GM21825 (cell line): ENCODE measurements at regions not wholly inside any gene's neighbourhood (a gene's known extent, or its start where the extent isn't known, plus 50 kb on each side); places are given as distances from the start of the nearest gene placed in this dataset.
"Not testable (repeated sequence)": the region's sequence is repeated elsewhere in the genome, so short reads cannot be mapped to it uniquely, and the experiment has no call there.

Source experiments
- ATAC-seq: cut with Tn5 transposase; IDR thresholded peaks from one replicate; pipeline ENCODE4 v1.9.1; 2021; ENCODE audit warnings: mild to moderate bottlenecking, moderate library complexity; ENCODE audit not compliant: unreplicated experiment

DNA sequence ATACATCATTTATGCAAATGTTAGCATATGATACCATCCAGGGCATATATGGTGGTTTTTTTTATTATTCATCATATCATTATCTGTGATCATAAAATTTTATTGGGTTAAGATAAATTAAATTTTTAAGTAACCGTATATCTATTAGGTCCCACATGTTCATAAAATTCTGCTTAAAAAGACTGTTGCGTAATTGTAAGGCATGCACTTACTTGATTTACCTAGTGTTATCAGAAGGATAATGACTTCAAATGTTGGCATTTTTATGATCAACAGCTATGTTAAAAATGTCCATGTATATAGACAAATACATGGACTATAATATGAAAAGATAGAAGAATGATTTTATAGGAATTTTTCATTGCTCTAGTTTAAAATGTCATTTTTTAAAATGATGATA lies 1625.5 kb upstream of the CELF4 start:
- ATAC-seq: no peak

DNA sequence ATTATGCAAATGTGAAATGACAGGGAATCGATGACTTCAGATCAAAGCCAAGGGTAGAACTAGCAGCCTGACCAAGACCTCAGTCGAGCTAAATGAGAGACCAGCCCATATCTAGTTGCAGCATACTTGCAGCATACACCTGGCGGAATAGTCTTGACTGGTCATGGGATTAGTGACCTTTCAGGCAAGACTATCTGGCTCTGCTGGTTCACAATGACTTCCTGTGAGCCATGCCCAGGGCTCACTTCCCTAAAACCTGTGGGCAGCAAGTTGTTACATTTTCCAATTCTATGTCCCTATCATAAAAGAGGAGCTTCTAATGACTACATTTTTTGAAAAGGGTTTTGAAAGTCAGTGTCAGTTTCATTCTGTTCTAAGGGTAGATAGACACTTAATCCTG lies 1624.9 kb upstream of the CELF4 start:
- no peak for ATAC-seq

DNA sequence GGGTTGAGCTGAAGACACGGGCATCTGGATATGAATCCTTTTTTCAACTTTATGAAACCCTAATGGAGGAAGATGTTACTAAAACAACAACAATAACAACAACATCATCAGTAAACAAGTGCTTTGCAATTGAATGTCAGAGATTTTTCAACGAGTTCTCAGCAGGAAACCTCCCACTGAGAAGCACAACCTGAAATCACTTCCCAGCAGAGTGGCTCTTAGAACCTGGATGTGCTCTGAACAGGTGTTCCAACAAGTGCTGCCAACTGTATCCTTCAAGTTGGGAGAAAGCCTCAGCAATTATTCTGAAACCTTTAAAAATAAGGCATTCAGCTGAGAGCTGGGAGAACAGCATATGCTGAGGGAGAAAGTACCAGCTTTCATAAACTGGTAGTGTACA lies 1622.7 kb upstream of the CELF4 start:
- no peak for ATAC-seq

DNA sequence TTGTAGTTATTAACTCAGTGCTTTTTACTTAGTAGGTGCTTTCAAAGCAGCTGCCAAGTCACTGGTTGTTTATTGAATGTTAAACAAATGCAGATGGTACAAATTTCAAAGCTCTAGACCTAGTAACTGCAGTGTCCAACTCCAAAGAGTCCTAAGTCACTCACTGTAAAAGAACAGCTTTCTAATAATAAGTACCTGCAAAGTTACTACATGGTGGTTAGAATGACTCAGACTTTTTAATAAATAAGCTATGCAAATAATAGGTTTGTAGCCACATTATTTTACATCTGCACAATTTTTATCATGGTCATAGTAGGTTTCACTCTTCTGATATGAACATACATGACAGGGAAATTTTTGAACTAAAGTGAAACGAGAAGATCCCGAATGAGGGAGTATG lies 1620.4 kb upstream of the CELF4 start:
- ATAC-seq: no peak

DNA sequence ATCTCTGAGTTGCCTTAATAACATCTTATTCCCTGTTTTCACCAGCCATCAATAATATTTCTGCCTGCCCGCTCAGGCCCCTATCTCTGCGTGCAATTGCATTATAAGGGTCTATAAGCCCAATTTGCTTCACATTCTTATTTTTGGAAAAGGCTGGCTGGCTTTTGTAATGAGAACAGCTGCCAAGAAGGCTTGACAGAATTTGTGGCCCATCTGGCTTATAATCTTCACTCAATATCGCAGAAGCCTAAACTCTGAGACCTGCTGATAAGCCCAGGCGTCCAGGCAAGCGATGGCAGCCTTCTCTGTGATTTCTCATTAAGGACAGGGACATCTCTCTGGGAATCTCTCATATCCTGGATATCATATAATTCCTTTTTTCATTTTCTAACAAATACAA lies 1618.6 kb upstream of the CELF4 start:
- no peak for ATAC-seq

DNA sequence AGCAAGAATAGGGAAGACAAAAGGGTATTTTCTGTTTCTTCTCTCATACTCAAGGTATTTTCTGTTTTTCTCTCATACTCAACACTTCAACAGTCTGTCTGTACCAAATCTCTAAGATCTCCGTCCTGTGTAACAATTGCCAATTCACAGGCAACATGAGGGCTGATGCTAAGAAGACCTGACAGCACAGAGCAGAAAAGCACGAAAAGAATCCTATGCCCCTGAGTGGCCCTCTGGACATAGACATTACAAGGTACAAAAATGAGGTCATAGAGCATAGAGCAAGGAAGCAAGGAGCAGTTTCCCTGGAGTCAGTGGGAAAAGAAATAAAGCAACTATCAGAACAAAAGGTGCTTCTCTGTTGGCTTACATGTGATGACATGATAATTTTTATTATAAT lies 1612.6 kb upstream of the CELF4 start:
- ATAC-seq: no peak

DNA sequence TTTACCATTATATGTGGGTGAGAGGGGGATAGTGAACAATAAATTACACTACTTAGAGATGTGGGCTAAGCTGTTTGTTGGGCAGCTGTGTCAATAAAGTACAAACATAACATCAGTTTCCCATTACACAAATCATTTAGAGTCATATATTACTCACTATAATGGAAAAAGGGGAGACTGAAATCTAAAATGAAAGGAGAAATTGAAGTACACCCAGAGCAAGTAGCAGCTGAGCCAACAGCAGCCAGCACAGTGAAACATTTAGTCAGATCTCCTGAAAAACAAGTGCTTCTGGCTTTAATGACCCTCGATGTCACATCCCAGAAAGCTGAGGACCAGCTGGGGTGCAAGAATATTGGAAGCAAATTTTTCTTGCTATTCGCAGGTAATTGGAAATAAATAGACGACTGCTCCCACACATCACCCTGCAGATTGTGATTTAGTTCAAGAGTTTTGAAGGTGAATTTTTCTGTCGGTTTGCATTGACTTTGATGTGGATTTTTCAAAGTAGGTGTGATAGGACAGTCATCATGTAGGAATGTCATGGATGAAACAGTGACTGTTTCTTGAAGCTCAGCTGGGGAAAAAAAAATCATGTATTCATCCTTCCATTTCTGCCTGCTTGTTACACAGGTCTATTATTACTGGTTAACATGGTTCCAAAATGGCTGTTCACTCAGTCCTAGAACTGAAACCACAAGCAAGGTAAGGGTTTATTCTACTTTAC lies 1607.3 kb upstream of the CELF4 start:
- no peak for ATAC-seq

DNA sequence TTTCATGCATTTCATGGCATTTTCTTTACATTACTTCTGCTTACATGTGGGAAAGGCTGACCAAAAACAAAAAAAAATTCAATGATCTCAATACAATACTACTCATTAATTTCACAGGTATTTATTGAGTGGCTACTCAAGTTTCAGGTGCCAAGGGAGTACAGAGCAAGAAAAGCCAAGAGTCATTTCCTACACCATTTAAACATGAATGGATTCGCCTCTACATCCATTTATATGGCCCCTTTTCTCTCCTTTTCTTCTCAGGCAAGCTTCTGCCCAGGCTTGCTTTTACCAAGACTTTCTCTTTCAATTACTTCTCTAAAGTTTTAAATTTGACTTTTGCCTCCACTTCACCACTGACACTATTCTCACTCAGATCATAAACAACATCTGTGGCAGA lies 1603.1 kb upstream of the CELF4 start:
- no peak for ATAC-seq

DNA sequence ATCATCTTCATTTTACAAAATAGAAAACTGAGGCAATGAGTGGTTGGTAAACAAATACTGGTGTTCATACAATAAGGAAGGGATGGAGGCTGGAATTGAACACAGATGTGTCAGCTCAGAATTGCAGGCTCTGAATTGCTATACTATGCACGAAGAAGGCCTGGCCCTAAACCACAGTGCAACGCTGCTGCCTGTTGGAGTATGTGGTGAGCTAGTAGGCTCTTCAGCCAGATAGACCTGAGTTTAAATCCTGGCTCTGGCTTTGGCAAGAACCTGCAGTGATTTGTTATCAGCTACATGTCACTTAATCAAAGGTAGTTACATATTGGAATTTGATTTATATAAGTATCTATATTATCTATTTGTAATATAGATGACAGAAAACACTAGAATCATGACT lies 1602.4 kb upstream of the CELF4 start:
- ATAC-seq: no peak

DNA sequence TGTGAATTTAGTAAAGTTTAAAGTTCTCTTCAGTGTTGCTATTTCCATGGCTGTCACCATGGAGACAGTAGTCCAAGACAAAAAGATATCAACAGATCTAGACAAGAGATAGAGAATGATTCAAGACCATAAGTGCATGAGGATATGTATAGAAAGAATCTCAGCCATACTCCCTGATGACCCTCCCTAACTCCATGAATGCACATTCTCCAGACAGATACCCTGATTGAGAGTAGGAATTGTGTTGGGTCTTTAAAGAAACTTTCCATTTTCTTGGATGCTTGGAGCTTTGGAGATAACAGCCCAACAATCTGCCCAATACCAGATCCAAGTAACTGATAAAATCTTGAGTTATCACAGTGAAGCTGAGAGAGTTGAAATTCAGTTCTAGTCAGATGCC lies 1601.2 kb upstream of the CELF4 start:
- ATAC-seq: no peak

DNA sequence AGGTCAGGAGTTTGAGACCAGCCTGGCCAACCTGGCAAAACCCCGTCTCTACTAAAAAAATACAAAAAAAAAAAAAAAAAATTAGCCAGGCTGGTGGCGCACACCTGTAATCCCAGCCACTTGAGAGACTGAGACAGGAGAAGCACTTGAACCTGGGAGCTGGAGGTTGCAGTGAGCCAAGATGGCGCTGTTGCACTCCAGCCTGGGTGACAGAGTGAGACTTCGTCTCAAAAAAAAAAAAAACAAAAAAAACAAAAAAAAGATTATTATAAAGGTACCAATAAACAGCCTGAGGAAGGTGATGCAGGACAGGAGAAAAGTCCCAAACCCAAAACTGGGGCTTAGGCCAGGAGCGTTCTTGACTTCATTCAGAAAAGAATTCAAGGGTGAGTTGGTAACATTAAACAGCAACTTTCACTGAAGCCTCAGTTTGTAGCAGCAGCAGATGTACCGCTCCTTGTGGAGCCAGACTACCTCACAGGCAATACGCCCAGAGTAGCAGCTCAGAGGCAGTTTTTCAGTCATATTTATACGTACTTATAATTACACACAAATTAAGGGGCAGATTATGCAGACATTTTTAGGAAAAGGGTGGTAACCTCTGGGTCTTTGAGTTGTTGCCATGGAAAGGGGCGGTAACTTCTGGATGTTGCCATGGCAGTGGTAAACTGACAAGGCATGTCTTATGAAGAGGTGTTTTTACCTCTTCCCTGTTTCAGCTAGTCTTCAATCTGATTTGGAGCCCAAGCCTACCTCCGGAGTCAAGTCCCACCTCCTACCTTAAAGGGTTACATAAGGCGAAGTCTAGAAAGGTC lies 1596.6 kb upstream of the CELF4 start:
- no peak for ATAC-seq

DNA sequence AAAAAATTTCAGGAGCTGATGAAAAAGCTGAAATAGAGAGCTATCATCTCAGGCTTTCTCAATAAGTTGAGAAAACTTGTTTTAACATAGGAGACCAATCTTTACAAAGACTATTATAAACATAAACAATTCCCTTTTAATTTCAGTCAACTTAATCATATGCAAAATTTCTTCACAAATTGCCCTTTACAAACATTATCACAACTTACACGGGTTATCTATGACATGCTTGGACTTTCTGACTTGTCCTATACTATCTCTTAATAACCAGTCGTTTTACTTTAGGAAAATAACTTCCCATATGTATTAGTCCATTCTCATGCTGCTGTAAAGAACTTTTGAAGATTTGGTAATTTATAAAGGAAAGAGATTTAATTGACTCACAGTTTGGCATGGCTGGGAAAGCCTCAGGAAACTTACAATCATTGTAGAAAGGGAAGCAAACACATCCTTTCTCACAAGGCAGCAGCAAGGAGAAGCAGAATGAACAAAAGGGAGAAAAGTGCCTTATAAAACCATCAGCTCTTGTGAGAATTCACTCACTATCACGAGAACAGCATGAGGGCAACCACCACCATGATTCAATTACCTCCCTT lies 1583.7 kb upstream of the CELF4 start:
- no peak for ATAC-seq

DNA sequence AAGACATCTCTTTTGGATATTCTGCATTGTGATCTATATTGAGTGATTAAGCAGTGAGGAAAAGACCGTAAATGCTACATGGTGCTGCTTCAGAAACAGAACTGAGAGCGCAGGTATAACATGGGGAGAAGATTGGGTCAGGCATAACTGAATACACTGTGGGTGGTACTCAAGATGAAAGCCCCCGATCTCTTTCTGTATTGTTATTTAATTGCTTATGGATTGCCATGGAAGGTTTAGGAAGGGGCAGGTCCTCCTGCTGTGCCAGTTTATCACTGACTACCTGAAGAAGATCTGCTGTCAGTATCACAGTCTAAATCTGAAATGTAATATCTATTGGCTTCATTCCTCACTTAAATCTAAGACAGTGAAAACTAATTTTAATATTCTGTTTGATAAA lies 1568.7 kb upstream of the CELF4 start:
- no peak for ATAC-seq

DNA sequence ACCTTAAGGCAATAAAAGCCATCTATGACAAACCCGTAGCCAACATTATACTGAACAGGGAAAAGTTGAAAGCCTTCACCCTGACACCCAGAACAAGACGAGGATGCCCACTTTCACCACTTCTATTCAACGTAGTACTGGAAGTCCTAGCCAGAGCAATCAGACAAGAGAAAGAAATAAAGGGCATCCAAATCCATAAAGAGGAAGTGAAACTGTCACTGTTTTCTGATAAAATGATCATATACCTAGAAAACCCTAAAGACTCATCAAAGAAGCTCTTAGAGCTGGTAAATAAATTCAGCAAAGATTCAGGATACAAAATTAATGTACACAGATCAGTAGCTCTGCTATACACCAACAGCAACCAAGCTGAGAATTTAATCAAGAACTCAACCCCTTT lies 1561.9 kb upstream of the CELF4 start:
- not testable (repeated sequence) for ATAC-seq

DNA sequence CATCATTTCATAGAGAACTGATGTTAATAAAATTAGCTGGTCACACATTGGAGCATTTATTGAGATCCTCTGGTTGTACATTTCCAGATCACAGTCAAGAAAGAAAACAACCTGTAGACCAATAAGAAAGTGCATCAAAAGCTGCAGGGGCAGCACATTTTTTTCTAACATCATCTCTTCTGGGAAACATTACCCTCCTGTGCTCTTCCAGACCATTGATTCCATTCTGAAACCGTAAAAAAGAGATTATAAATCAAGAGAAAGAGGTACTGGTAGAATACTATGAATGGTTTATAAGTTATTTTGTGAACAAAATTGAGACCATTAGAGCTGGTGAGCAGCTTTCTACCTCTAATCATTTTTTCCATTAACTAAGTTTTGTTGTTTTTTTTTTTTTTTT lies 1548.2 kb upstream of the CELF4 start:
- ATAC-seq: no peak

DNA sequence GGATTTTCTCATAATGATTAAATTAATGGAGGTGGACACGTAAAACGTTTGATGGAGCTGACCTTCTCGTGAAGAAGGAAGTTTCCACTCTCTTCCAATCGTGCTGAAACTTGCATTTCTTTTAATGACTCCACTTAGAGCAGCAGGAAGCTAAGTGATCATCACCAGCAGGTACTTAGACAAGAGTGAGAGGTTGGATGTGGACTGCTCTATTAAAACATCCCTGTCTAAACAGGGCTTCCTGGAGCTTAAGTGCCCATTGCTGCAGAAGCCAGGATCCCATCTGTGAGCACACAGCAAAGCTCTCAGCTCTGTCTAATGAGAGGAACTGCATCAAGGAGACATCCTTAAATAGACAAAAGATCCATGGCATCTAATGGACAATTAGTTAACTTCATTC lies 1539.5 kb upstream of the CELF4 start:
- no peak for ATAC-seq

DNA sequence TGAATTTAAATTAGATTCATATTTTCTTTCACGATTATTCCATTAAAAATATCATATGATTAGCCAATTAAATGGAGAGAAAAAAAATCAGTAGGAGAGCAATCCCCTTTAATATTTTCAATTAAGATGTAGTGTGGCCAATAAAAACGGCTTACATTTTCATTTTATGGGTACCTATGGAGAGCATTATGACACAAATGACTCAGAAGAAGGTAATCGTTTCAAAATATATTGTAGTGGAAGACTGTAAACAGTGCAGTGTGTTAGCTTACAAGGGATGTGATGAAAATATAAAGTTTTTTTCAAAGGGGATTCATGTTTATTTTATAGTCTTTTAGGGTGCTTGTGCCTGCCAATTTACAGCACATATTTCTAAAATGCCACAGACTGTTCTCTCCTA lies 1507.4 kb upstream of the CELF4 start:
- no peak for ATAC-seq

DNA sequence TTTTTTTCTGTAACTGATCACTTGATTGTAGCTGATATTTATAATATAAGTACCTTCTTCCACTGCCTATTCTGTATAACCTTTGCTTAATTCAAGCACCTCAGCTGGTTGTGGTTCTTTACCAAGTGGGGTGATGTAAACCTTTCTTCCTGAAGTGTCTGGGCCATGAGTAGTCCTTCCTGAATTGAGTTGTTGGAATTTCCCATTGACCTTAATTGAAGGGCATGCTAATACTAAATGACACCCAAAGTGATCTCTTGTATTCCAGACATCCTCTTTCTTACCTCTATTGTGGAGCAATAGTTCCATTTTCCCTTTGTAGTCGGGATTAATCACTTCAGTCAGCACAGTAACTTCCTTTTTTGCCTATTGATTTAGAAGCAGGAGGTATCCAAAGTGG lies 1496.8 kb upstream of the CELF4 start:
- ATAC-seq: no peak

DNA sequence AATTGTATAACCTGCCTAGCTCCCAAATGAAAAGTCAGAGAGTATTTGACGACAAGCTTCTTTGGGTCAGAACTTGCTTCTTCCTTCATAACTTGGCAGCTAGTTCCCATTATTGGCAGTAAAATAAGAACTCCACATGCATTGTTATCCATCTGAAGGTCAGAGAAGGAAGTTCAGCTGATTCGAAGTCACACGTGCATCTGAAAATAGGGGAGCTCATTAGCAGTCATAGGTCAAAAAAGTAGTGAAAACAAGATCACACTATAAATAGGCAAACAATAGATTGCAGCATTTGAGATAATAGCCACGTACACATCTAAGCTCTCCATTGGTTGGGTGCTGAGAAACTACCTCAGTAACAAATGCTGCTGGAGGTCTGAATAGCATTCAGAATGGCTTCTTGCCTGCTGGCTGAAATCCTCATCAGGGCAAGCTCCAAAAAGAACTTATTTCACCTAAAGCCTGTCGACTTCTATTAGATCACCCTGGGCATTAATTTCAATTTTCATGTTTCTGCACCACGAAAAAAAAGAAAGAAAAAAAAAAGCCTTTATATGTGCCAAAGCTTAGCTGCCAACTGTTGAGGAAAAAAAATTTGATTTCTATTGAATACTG lies 1492.9 kb upstream of the CELF4 start:
- no peak for ATAC-seq

DNA sequence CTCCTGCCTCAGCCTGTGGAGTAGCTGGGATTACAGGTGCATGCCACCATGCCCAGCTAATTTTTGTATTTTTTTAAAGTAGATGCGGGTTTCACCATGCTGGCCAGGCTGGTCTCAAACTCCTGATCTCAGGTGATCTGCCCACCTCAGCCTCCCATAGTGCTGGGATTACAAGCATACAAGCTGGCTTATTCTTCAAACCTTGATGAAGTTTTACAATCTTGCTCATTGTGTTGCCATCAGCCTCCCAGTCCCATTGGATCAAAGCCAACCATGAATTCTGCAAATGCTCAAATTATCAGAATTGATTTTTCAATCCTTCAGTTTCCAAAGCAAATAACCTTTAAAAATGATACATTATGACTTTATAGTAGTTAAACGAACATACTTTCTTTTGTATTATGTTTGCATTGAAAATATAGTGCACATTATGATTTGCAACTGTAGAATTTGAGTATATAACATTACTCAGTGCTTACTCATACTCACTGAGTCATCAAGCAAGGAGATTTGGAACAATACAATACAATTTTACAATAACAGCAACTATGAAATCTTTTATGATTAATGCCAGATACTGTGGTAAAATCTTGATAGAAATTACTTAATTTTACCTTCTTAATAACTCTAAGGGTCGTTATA lies 1491.9 kb upstream of the CELF4 start:
- ATAC-seq: no peak

DNA sequence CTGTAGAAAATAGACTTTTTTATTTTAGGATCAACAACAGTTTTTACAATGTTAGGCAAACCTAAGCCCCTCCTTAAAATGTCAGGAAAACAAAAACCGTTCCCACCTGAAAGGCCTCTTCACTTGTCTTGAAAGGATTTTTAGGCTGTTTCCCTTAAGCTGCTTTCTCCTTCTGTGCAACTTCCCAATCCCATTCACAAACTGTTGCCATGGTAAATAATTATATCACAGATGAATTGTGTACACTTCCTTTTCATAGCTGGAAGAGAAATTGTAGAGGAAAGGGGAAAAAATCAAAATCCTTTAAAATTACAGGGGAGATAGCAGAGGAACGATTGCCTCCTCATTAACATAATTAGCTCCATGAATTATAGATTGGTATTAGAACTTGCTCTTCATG lies 1488.0 kb upstream of the CELF4 start:
- no peak for ATAC-seq
